ENCODE measurements at regions not wholly inside any gene's neighbourhood (a gene's known extent, or its start where the extent isn't known, plus 50 kb on each side); places are given as distances from the start of the nearest gene placed in this dataset.

GRCh38 chr13:71090990-71091389 lies 776.0 kb downstream of the DACH1 start:
- TF ChIP-seq CTCF (IDR thresholded peaks at IDR 0.05) (no peak), EP300 (IDR thresholded peaks at IDR 0.05; ENCODE audit: low read depth) (no peak), POLR2A (IDR thresholded peaks at IDR 0.05) (no peak), POLR2AphosphoS5 (IDR thresholded peaks at IDR 0.05) (no peak)
